GM12878 (cell line): ENCODE measurements at regions not wholly inside any gene's neighbourhood (a gene's known extent, or its start where the extent isn't known, plus 50 kb on each side); places are given as distances from the start of the nearest gene placed in this dataset.

Experiments used
- ATAC-seq: fragments of 200-7000 bp; cut with Tn5 transposase; 3 replicates; pipeline ENCODE4 v1.9.1; 2020; ENCODE audit warnings: mild to moderate bottlenecking, moderate library complexity
- BruUV-seq: library from RNA; stranded (reverse); fragments of 400-500 nt; replicated peaks from 2 replicates; lab custom pipeline; 2021; lab: Mats Ljungman, UMichigan
- CTCF ChIA-PET: fragments of 300-600 bp; sonication (Branson Sonifier 250); formaldehyde crosslinking; extraction: SDS; loops from one replicate; lab custom pipeline; 2021; ENCODE audit warnings: inconsistent platforms; lab: Yijun Ruan, JAX
- POLR2A ChIA-PET: fragments of 350-600 bp; formaldehyde crosslinking; extraction: SDS; loops from one replicate; lab custom pipeline; 2021; ENCODE audit warnings: inconsistent platforms; lab: Charles Lee
- RAD21 ChIA-PET: fragments of 300-600 bp; sonication (Branson Sonifier 250); formaldehyde crosslinking; loops from one replicate; lab custom pipeline; 2023; ENCODE audit warnings: antibody characterized with exemption; ENCODE audit not compliant: unreplicated experiment; lab: Charles Lee
- SMC1A ChIA-PET: fragments of 300-600 bp; sonication (Branson Sonifier 250); formaldehyde crosslinking; loops from one replicate; lab custom pipeline; 2023; ENCODE audit not compliant: unreplicated experiment, uncharacterized antibody; lab: Charles Lee
- DNase-seq: peaks from one replicate; pipeline ENCODE4 v3.0.0-alpha.2; 2011; ENCODE audit warnings: low read depth, low spot score
- FAIRE-seq: peaks from 3 replicates; lab custom pipeline; 2011; peaks lifted over from hg19 to GRCh38; lab: Jason Lieb, UNC
- H2AFZ ChIP-seq: 2 replicates; pipeline ENCODE4 v1.6.0; 2011; ENCODE audit warnings: low read depth, low read length, control low read depth; ENCODE audit not compliant: control insufficient read depth
- H3K27ac ChIP-seq: 2 replicates; pipeline ENCODE4 v1.5.1; 2011; ENCODE audit warnings: control low read depth; ENCODE audit not compliant: control insufficient read depth, insufficient read depth
- H3K27me3 ChIP-seq, 2 experiments: replicated peaks in 1 of 2; 2 replicates each; pipeline versions ENCODE4 v1.6.0 to v1.6.1; 2011; ENCODE audit warnings: low read length in 1 of 2; ENCODE audit not compliant: control insufficient read depth in 2 of 2, insufficient read depth in 2 of 2
- H3K36me3 ChIP-seq, 2 experiments: 2 replicates each; pipeline ENCODE4 v1.5.1; 2011; ENCODE audit warnings: low read length in 1 of 2; ENCODE audit not compliant: control insufficient read depth in 2 of 2, insufficient read depth in 2 of 2
- H3K4me1 ChIP-seq: 2 replicates; pipeline ENCODE4 v1.6.1; 2011; ENCODE audit warnings: mild to moderate bottlenecking, low read length, moderate library complexity, mixed read lengths; ENCODE audit not compliant: control insufficient read depth, insufficient read depth
- H3K4me2 ChIP-seq: 2 replicates; pipeline ENCODE4 v1.6.0; 2011; ENCODE audit warnings: control low read depth; ENCODE audit not compliant: control insufficient read depth, insufficient read depth
- H3K4me3 ChIP-seq: fragments of 200-600 bp; sonication (generic); 2 replicates; pipeline ENCODE4 v1.5.1; 2016
- H3K79me2 ChIP-seq: 2 replicates; pipeline ENCODE4 v1.6.0; 2011; ENCODE audit warnings: low read length; ENCODE audit not compliant: control insufficient read depth, insufficient read depth
- H3K9ac ChIP-seq: 2 replicates; pipeline ENCODE4 v1.8.0; 2011; ENCODE audit warnings: low read length, control low read depth, mixed read lengths; ENCODE audit not compliant: control insufficient read depth, insufficient read depth
- H3K9me3 ChIP-seq: replicated peaks from 3 replicates; pipeline ENCODE4 v1.5.1; 2011; ENCODE audit warnings: mild to moderate bottlenecking, low read length; ENCODE audit not compliant: control insufficient read depth, insufficient read depth
- H4K20me1 ChIP-seq: 2 replicates; pipeline ENCODE4 v1.6.0; 2011; ENCODE audit not compliant: control insufficient read depth, insufficient read depth
- ATF3 ChIP-seq: IDR thresholded peaks from 2 replicates; pipeline ENCODE4 v1.6.1; 2011; ENCODE audit warnings: low read depth, mild to moderate bottlenecking, low read length, moderate library complexity, borderline replicate concordance; ENCODE audit errors: extremely low read depth
- EED ChIP-seq: sonication (generic); IDR thresholded peaks from 2 replicates; pipeline ENCODE4 v1.6.1; 2016; ENCODE audit warnings: antibody characterized with exemption, low read depth
- HDAC6 ChIP-seq: fragments of 200-600 bp; sonication (generic); IDR thresholded peaks from one replicate; pipeline ENCODE4 v1.8.0; 2017; ENCODE audit warnings: antibody characterized with exemption; ENCODE audit not compliant: unreplicated experiment
- HDGF ChIP-seq: fragments of 450-650 bp; IDR thresholded peaks from 2 replicates; pipeline ENCODE4 v1.6.1; 2016; ENCODE audit warnings: antibody characterized with exemption
- HSF1 ChIP-seq: fragments of 150-350 bp; IDR thresholded peaks from 2 replicates; pipeline ENCODE4 v1.6.1; 2014; ENCODE audit warnings: mild to moderate bottlenecking, low read depth, low read length
- IKZF2 ChIP-seq, 2 experiments: fragments of 450-650 bp; IDR thresholded peaks; 2 replicates each; pipeline ENCODE4 v1.6.1; 2017; ENCODE audit warnings: mild to moderate bottlenecking in 2 of 2, moderate library complexity in 2 of 2
- KAT2A ChIP-seq: conservative IDR thresholded peaks from 2 replicates; pipeline ENCODE4 v1.6.1; 2011; ENCODE audit warnings: low read depth, low read length; ENCODE audit not compliant: control insufficient read depth
- NFYB ChIP-seq: IDR thresholded peaks from 2 replicates; pipeline ENCODE4 v1.6.1; 2011; ENCODE audit warnings: low read depth, mild to moderate bottlenecking, low read length, improper control_type of control experiment, moderate library complexity; ENCODE audit not compliant: insufficient read depth
- NR2C2 ChIP-seq: IDR thresholded peaks from 2 replicates; pipeline ENCODE4 v1.6.1; 2011; ENCODE audit warnings: borderline replicate concordance, low read depth; ENCODE audit not compliant: control insufficient read depth, insufficient read length
- NR2F1 ChIP-seq: fragments of 450-650 bp; conservative IDR thresholded peaks from 2 replicates; pipeline ENCODE4 v1.6.1; 2017; ENCODE audit warnings: mild to moderate bottlenecking
- PAX8 ChIP-seq: fragments of 450-650 bp; IDR thresholded peaks from 2 replicates; pipeline ENCODE4 v1.6.1; 2017; ENCODE audit warnings: mild to moderate bottlenecking, moderate library complexity
- POU2F2 ChIP-seq: IDR thresholded peaks from 3 replicates; pipeline ENCODE4 v1.6.1; 2011; ENCODE audit warnings: low read depth, mild to moderate bottlenecking, low read length, borderline replicate concordance
- SMC3 ChIP-seq: IDR thresholded peaks from 2 replicates; pipeline ENCODE4 v1.6.1; 2011; ENCODE audit warnings: low read length, improper control_type of control experiment, borderline replicate concordance
- SRF ChIP-seq, 2 experiments: IDR thresholded peaks; 2 replicates each; pipeline ENCODE4 v1.6.1; 2011; ENCODE audit warnings: low read depth in 2 of 2, low read length in 2 of 2, mild to moderate bottlenecking in 1 of 2, moderate library complexity in 1 of 2
- SUZ12 ChIP-seq: fragments of 200-600 bp; sonication (generic); IDR thresholded peaks from one replicate; pipeline ENCODE4 v1.6.1; 2018; ENCODE audit warnings: antibody characterized with exemption, mild to moderate bottlenecking; ENCODE audit not compliant: unreplicated experiment
- WGBS: methylation state at CpG from one replicate; pipeline ENCODE4 v1.1.6; 2016; ENCODE audit warnings: low lambda C conversion rate; ENCODE audit not compliant: insufficient replicate concordance, insufficient coverage; ENCODE audit errors: missing lambda C conversion rate; 5-methylcytosine and 5-hydroxymethylcytosine counted together
- in situ Hi-C: fragments of 300-500 bp; cut with MboI; formaldehyde crosslinking; loops from 9 replicates; pipeline ENCODE4 v1.14.3; 2018; ENCODE audit warnings: mixed read lengths
- intact Hi-C: fragments of 100-400 bp; cut with micrococcal nuclease; formaldehyde crosslinking; loops from one replicate; pipeline ENCODE4 v1.14.2; 2022; ENCODE audit not compliant: unreplicated experiment
- TF ChIP-seq, protein P1 (sequence below): fragments of 450-650 bp; IDR thresholded peaks from 2 replicates; pipeline ENCODE4 v1.6.1; 2014; ENCODE audit warnings: mild to moderate bottlenecking
- TF ChIP-seq, protein P2 (sequence below): IDR thresholded peaks from 2 replicates; pipeline ENCODE4 v1.6.1; 2012; ENCODE audit warnings: mild to moderate bottlenecking, low read depth, low read length

DNA sequence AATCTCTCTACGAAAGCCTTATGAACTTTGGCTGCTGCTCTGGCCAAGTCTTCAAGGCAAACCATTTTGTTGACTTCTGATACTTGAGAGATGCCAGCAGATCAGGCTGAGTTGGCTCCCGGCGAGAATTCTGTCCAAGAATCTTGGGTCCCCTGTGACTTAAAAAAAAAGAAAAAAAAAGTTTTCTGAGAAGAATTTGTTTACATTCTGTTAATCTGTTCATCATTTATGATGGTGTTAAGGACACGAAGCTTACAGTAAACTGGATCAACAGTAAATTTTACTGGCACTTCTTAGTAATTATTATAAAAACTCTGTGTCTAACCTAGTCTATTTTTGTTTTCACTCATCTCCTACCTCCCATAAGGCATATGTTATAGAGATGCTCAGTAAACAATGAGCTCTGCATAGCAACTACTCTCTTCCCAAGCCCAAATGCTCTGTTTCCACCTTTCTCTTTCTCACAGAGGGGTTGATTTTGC is 320.9 kb upstream of the RASGRP1 start:
- ATAC-seq = no peak
- in situ Hi-C loops = no loop called here
- RAD21 ChIA-PET = no interaction called here

More for the DNA sequence above, 320.9 kb upstream of the RASGRP1 start:
- ChIA-PET SMC1A (no interaction called here), CTCF (no interaction called here), POLR2A (no interaction called here)
- Histone ChIP-seq H3K79me2 (no peaks in the 10 kb centered on the region), H3K27me3 (no peaks in the 10 kb centered on the region), H3K36me3 (no peaks in the 10 kb centered on the region), H3K9ac (no peak overlapping the region), H4K20me1 (no peaks in the 10 kb centered on the region), H2AFZ (no peak overlapping the region), H3K4me3 (no peak overlapping the region), H3K27ac (no peak overlapping the region), H3K4me2 (no peak overlapping the region), H3K9me3 (no peaks in the 10 kb centered on the region), H3K4me1 (no peaks in the 10 kb centered on the region)
- DNase-seq (no peak), FAIRE-seq (no peak)
- intact Hi-C loops = no loop called here
- no TSS peak for BruUV-seq
- TF ChIP-seq SRF (IDR thresholded peaks at IDR 0.05; ENCODE audit: low read depth in 2 of 2, low read length in 2 of 2) (no peak), ATF3 (no peak), IKZF2 (IDR thresholded peaks at IDR 0.05) (no peak), POU2F2 (no peak), NR2C2 (no peak), HDAC6 (no peak), HDGF (no peak), SMC3 (no peak), NFYB (no peak), PAX8 (no peak), HSF1 (no peak), NR2F1 (no peak), EED (no peak), KAT2A (no peak), SUZ12 (no peak)
- TF ChIP-seq, protein P1, sequence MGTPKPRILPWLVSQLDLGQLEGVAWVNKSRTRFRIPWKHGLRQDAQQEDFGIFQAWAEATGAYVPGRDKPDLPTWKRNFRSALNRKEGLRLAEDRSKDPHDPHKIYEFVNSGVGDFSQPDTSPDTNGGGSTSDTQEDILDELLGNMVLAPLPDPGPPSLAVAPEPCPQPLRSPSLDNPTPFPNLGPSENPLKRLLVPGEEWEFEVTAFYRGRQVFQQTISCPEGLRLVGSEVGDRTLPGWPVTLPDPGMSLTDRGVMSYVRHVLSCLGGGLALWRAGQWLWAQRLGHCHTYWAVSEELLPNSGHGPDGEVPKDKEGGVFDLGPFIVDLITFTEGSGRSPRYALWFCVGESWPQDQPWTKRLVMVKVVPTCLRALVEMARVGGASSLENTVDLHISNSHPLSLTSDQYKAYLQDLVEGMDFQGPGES = no peak
- TF ChIP-seq, protein P2, sequence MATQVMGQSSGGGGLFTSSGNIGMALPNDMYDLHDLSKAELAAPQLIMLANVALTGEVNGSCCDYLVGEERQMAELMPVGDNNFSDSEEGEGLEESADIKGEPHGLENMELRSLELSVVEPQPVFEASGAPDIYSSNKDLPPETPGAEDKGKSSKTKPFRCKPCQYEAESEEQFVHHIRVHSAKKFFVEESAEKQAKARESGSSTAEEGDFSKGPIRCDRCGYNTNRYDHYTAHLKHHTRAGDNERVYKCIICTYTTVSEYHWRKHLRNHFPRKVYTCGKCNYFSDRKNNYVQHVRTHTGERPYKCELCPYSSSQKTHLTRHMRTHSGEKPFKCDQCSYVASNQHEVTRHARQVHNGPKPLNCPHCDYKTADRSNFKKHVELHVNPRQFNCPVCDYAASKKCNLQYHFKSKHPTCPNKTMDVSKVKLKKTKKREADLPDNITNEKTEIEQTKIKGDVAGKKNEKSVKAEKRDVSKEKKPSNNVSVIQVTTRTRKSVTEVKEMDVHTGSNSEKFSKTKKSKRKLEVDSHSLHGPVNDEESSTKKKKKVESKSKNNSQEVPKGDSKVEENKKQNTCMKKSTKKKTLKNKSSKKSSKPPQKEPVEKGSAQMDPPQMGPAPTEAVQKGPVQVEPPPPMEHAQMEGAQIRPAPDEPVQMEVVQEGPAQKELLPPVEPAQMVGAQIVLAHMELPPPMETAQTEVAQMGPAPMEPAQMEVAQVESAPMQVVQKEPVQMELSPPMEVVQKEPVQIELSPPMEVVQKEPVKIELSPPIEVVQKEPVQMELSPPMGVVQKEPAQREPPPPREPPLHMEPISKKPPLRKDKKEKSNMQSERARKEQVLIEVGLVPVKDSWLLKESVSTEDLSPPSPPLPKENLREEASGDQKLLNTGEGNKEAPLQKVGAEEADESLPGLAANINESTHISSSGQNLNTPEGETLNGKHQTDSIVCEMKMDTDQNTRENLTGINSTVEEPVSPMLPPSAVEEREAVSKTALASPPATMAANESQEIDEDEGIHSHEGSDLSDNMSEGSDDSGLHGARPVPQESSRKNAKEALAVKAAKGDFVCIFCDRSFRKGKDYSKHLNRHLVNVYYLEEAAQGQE = no peak
- WGBS = 46% methylated on average over 4 of the region's 4 CpGs
